ENCODE measurements at regions not wholly inside any gene's neighbourhood (a gene's known extent, or its start where the extent isn't known, plus 50 kb on each side); places are given as distances from the start of the nearest gene placed in this dataset.

- TF ChIP-seq BCLAF1 (IDR thresholded peaks at IDR 0.05) (no peak), RELA (IDR thresholded peaks at IDR 0.05; ENCODE audit: borderline replicate concordance, partially characterized antibody) (no peak), EZH2 (IDR thresholded peaks at IDR 0.05; ENCODE audit: borderline replicate concordance, control insufficient read depth, low read depth, low read length) (no peak)
Observed at GRCh38 chr2:59395119-59395518, 1154.0 kb upstream of the FANCL start (continued).

GRCh38 chr2:59391896-59392295, 1150.8 kb upstream of the FANCL start:
- ChIA-PET CTCF (no interaction called here), SMC1A (ENCODE audit: uncharacterized antibody, unreplicated experiment) (no interaction called here), POLR2A (no interaction called here), RAD21 (ENCODE audit: unreplicated experiment) (no interaction called here)
- intact Hi-C loops (cut with micrococcal nuclease; ENCODE audit: unreplicated experiment) (no loop called here), in situ Hi-C loops (cut with MboI) (no loop called here)
- FAIRE-seq (no peak), ATAC-seq (no peak), DNase-seq (ENCODE audit: low read depth, low spot score) (no peak)
- no peaks in the 10 kb centered on the region for H3K4me1 ChIP-seq (ENCODE audit: control insufficient read depth, insufficient read depth, low read length)
- H3K4me2 ChIP-seq (ENCODE audit: control insufficient read depth, insufficient read depth) = no peak overlapping the region
- H3K27me3 ChIP-seq (replicated peaks in 1 of 2; ENCODE audit: control insufficient read depth in 2 of 2, insufficient read depth in 2 of 2, low read length in 1 of 2) = no peaks in the 10 kb centered on the region
- no peak overlapping the region for H2AFZ ChIP-seq (ENCODE audit: control insufficient read depth, low read depth, low read length)
- H4K20me1 ChIP-seq (ENCODE audit: control insufficient read depth, insufficient read depth) = no peaks in the 10 kb centered on the region
- no TSS peak for BruUV-seq (replicated peaks)
- no peak overlapping the region for H3K9ac ChIP-seq (ENCODE audit: control insufficient read depth, insufficient read depth, low read length)
- no peaks in the 10 kb centered on the region for H3K9me3 ChIP-seq (replicated peaks; ENCODE audit: control insufficient read depth, insufficient read depth, low read length)
- H3K36me3 ChIP-seq (ENCODE audit: control insufficient read depth in 2 of 2, insufficient read depth in 2 of 2, low read length in 1 of 2) = no peaks in the 10 kb centered on the region
- 0% methylated on average over 2 of the region's 2 CpGs for WGBS (ENCODE audit: insufficient coverage, insufficient replicate concordance, low lambda C conversion rate, missing lambda C conversion rate)
- H3K27ac ChIP-seq (ENCODE audit: control insufficient read depth, insufficient read depth) = no peak overlapping the region
- no peaks in the 10 kb centered on the region for H3K79me2 ChIP-seq (ENCODE audit: control insufficient read depth, insufficient read depth, low read length)
- no peak overlapping the region for H3K4me3 ChIP-seq
- TF ChIP-seq EZH2 (IDR thresholded peaks at IDR 0.05; ENCODE audit: borderline replicate concordance, control insufficient read depth, low read depth, low read length) = no peak
- no peak for TF ChIP-seq TBL1XR1 (IDR thresholded peaks at IDR 0.05; ENCODE audit: low read depth, low read length)
- no peak for TF ChIP-seq ZNF687 (IDR thresholded peaks at IDR 0.05)
- TF ChIP-seq NKRF (conservative IDR thresholded peaks at IDR 0.05) = no peak
- TF ChIP-seq ZBTB40 (IDR thresholded peaks at IDR 0.05; ENCODE audit: borderline replicate concordance) = no peak
- TF ChIP-seq BRCA1 (IDR thresholded peaks at IDR 0.05; ENCODE audit: low read depth, low read length) = no peak

Data from GM12878 (cell line).